OCI-LY1 (cell line): ENCODE measurements at regions not wholly inside any gene's neighbourhood (a gene's known extent, or its start where the extent isn't known, plus 50 kb on each side); places are given as distances from the start of the nearest gene placed in this dataset.
A peak's percentile ranks its signal among the peaks of the same experiment; 100 is the strongest.

ENCODE experiments used
- H2AFZ ChIP-seq: fragments of 200-600 bp; sonication (generic), shearing (Covaris generic); 2 replicates; pipeline ENCODE4 v1.6.0; 2014; ENCODE audit warnings: antibody characterized with exemption, mild to moderate bottlenecking, low read length
- H3F3A ChIP-seq: fragments of 200-600 bp; sonication (generic), shearing (Covaris generic); 2 replicates; pipeline ENCODE4 v1.6.0; 2014; ENCODE audit warnings: mild to moderate bottlenecking, antibody characterized with exemption, low read length, moderate library complexity; ENCODE audit not compliant: insufficient read depth
- H3K27ac ChIP-seq: fragments of 200-600 bp; sonication (generic); 2 replicates; pipeline ENCODE4 v1.5.1; 2014; ENCODE audit warnings: low read length, mixed run types, mild to moderate bottlenecking, low read depth; ENCODE audit not compliant: poor library complexity, severe bottlenecking
- H3K27me3 ChIP-seq: fragments of 200-600 bp; sonication (generic); 2 replicates; pipeline ENCODE4 v1.6.0; 2014; ENCODE audit warnings: antibody characterized with exemption, mild to moderate bottlenecking, low read length, moderate library complexity; ENCODE audit not compliant: insufficient read depth
- H3K36me3 ChIP-seq: fragments of 200-600 bp; sonication (generic); 2 replicates; pipeline ENCODE4 v1.6.1; 2014; ENCODE audit warnings: mild to moderate bottlenecking, antibody characterized with exemption, low read length, moderate library complexity, mixed read lengths; ENCODE audit not compliant: insufficient read depth
- H3K4me1 ChIP-seq: fragments of 200-600 bp; sonication (generic); 2 replicates; pipeline ENCODE4 v1.5.1; 2014; ENCODE audit warnings: mild to moderate bottlenecking, low read length, moderate library complexity; ENCODE audit not compliant: insufficient read depth, severe bottlenecking
- H3K4me2 ChIP-seq: fragments of 200-600 bp; sonication (generic), shearing (Covaris generic); 2 replicates; pipeline ENCODE4 v1.6.1; 2014; ENCODE audit warnings: low read length
- H3K4me3 ChIP-seq: fragments of 200-600 bp; sonication (generic); 2 replicates; pipeline ENCODE4 v1.5.1; 2014; ENCODE audit warnings: low read length, low read depth, mild to moderate bottlenecking, mixed read lengths; ENCODE audit not compliant: poor library complexity, severe bottlenecking
- H3K79me2 ChIP-seq: fragments of 200-600 bp; shearing (Covaris generic); 2 replicates; pipeline ENCODE4 v1.6.1; 2016; ENCODE audit warnings: mixed run types, low read length, mixed read lengths; ENCODE audit not compliant: insufficient read depth
- H3K9ac ChIP-seq: fragments of 200-600 bp; sonication (generic), shearing (Covaris generic); 2 replicates; pipeline ENCODE4 v1.6.1; 2014; ENCODE audit warnings: mild to moderate bottlenecking, low read length, mixed read lengths
- H3K9me2 ChIP-seq: fragments of 200-600 bp; sonication (generic), shearing (Covaris generic); 2 replicates; pipeline ENCODE4 v1.6.1; 2014; ENCODE audit warnings: low read depth, mild to moderate bottlenecking, low read length, mixed read lengths
- H3K9me3 ChIP-seq: fragments of 200-600 bp; shearing (Covaris generic); 2 replicates; pipeline ENCODE4 v1.6.1; 2014; ENCODE audit warnings: low read length, mixed read lengths
- H4K20me1 ChIP-seq: fragments of 200-600 bp; sonication (generic), shearing (Covaris generic); 2 replicates; pipeline ENCODE4 v1.6.0; 2016; ENCODE audit warnings: mild to moderate bottlenecking, low read length; ENCODE audit not compliant: insufficient read depth
- CTCF ChIP-seq: fragments of 200-600 bp; sonication (generic), shearing (Covaris generic); IDR thresholded peaks from 2 replicates; pipeline ENCODE4 v1.5.1; 2017; ENCODE audit warnings: mild to moderate bottlenecking, antibody characterized with exemption, low read length, moderate library complexity, mixed read lengths
- EZH2 ChIP-seq: fragments of 200-600 bp; sonication (generic), shearing (Covaris generic); IDR thresholded peaks from 2 replicates; pipeline ENCODE4 v1.8.0; 2017; ENCODE audit warnings: borderline replicate concordance, mixed run types, mild to moderate bottlenecking, antibody characterized with exemption, low read length, moderate library complexity, mixed read lengths

GRCh38 chr2:144242311-144242710 lies 277.6 kb downstream of the ZEB2 start:
- peaks cover 24% of the 10 kb centered on the region for H3K79me2 ChIP-seq
- H3K9ac ChIP-seq = peak overlapping the region; percentile 82
- no peak overlapping the region for H3K4me3 ChIP-seq
- H3K4me1 ChIP-seq = peaks cover 95% of the 10 kb centered on the region
- no peak overlapping the region for H2AFZ ChIP-seq
- peak overlapping the region; percentile 99 for H3K27ac ChIP-seq
- H4K20me1 ChIP-seq = no peaks in the 10 kb centered on the region
- 0 out of 2 replicates have a peak, but pooled peaks cover 3% of the 10 kb centered on the region for H3K36me3 ChIP-seq
- TF ChIP-seq EZH2 = no peak
- no peak for TF ChIP-seq CTCF
- peak overlapping the region; percentile 75 for H3K4me2 ChIP-seq
- H3K27me3 ChIP-seq = no peaks in the 10 kb centered on the region
- H3K9me2 ChIP-seq = no peaks in the 10 kb centered on the region
- H3K9me3 ChIP-seq = no peaks in the 10 kb centered on the region
- H3F3A ChIP-seq = peaks cover 16% of the 10 kb centered on the region; the same call in 1 of the 2 replicates

- Histone ChIP-seq H3K27ac (peak overlapping the region; percentile 99), H2AFZ (no peak overlapping the region), H3K9me2 (no peaks in the 10 kb centered on the region)
Observed at GRCh38 chr2:144241801-144242200, 278.1 kb downstream of the ZEB2 start.

GRCh38 chr2:144240656-144241339 lies 279.1 kb downstream of the ZEB2 start:
- peak overlapping the region; percentile 37 for H3K4me3 ChIP-seq
- no peaks in the 10 kb centered on the region for H3K27me3 ChIP-seq
- peak overlapping the region; percentile 82 for H3K9ac ChIP-seq
- peaks cover 100% of the 10 kb centered on the region for H3K4me1 ChIP-seq
- peaks cover 16% of the 10 kb centered on the region; the same call in 1 of the 2 replicates for H3F3A ChIP-seq
- H2AFZ ChIP-seq = no peak overlapping the region
- H3K36me3 ChIP-seq = 0 out of 2 replicates have a peak, but pooled peaks cover under 1% of the 10 kb centered on the region
- peak overlapping the region; percentile 99 for H3K27ac ChIP-seq
- H4K20me1 ChIP-seq = no peaks in the 10 kb centered on the region
- H3K4me2 ChIP-seq = peak overlapping the region; percentile 75
- no peaks in the 10 kb centered on the region for H3K9me2 ChIP-seq
- TF ChIP-seq EZH2 = no peak
- TF ChIP-seq CTCF = no peak
- H3K79me2 ChIP-seq = peaks cover 29% of the 10 kb centered on the region
- no peaks in the 10 kb centered on the region for H3K9me3 ChIP-seq

More at GRCh38 chr2:144241801-144242200, 278.1 kb downstream of the ZEB2 start:
- H3K27me3 ChIP-seq = no peaks in the 10 kb centered on the region
- no peaks in the 10 kb centered on the region for H3K9me3 ChIP-seq
- peak overlapping the region; percentile 82 for H3K9ac ChIP-seq
- peak overlapping the region; percentile 20 for H3K4me3 ChIP-seq
- peaks cover 24% of the 10 kb centered on the region for H3K79me2 ChIP-seq
- H3K4me1 ChIP-seq = peaks cover 95% of the 10 kb centered on the region
- no peak for TF ChIP-seq EZH2
- H3K36me3 ChIP-seq = 0 out of 2 replicates have a peak, but pooled peaks cover 3% of the 10 kb centered on the region
- H3F3A ChIP-seq = peaks cover 16% of the 10 kb centered on the region; the same call in 1 of the 2 replicates
- no peaks in the 10 kb centered on the region for H4K20me1 ChIP-seq
- peak overlapping the region; percentile 75 for H3K4me2 ChIP-seq
